ENCODE measurements at regions not wholly inside any gene's neighbourhood (a gene's known extent, or its start where the extent isn't known, plus 50 kb on each side); places are given as distances from the start of the nearest gene placed in this dataset.

DNA sequence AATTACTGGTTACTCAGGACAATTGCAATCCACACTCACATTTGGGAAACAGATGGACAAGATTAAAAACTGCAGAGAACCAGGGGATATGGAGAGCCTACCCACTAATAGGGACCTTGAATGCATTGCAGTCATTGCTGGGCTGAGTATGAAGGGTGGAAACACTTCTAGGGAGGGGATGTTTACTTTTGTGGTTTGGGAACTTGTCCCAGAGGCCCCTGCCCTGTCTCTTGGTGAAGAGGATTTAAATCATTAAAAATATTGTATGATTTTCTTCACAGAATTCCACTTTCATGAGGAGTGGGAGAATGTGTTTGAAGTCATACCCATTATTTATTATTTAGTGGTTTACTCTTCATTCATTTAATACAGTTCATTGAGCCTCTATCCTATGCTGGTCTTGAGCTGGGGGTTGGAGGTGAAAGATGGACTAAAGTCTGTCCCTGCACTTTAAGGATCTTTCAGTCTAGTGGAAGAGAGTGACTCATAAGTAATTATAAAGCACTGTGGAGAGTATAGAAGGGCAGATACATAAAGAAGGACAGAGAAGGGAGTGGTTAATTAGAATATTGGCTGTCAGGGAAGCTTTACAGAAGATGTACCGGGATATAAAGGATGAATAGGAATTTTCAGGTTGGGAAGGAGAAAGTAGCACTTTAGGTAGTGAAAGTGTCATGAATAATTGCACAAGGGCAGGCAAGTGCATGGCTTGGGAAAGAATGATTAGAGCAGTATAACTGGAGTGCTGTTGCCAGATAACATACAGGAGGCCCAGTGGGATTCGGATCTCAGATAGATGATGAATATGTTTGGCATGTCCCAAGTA is 313.4 kb downstream of the LPIN1 start:
- TF ChIP-seq, protein P1, sequence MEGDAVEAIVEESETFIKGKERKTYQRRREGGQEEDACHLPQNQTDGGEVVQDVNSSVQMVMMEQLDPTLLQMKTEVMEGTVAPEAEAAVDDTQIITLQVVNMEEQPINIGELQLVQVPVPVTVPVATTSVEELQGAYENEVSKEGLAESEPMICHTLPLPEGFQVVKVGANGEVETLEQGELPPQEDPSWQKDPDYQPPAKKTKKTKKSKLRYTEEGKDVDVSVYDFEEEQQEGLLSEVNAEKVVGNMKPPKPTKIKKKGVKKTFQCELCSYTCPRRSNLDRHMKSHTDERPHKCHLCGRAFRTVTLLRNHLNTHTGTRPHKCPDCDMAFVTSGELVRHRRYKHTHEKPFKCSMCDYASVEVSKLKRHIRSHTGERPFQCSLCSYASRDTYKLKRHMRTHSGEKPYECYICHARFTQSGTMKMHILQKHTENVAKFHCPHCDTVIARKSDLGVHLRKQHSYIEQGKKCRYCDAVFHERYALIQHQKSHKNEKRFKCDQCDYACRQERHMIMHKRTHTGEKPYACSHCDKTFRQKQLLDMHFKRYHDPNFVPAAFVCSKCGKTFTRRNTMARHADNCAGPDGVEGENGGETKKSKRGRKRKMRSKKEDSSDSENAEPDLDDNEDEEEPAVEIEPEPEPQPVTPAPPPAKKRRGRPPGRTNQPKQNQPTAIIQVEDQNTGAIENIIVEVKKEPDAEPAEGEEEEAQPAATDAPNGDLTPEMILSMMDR (conservative IDR thresholded peaks at IDR 0.05; ENCODE audit: low read length), result no peak
- no peak for TF ChIP-seq EZH2phosphoT487 (IDR thresholded peaks at IDR 0.05; ENCODE audit: borderline replicate concordance, low read depth, low read length)
